GM18867 (cell line): ENCODE measurements at regions not wholly inside any gene's neighbourhood (a gene's known extent, or its start where the extent isn't known, plus 50 kb on each side); places are given as distances from the start of the nearest gene placed in this dataset.

ENCODE experiments used
- ATAC-seq: cut with Tn5 transposase; IDR thresholded peaks from one replicate; pipeline ENCODE4 v1.9.1; 2021; ENCODE audit warnings: mild to moderate bottlenecking, moderate library complexity; ENCODE audit not compliant: unreplicated experiment

DNA sequence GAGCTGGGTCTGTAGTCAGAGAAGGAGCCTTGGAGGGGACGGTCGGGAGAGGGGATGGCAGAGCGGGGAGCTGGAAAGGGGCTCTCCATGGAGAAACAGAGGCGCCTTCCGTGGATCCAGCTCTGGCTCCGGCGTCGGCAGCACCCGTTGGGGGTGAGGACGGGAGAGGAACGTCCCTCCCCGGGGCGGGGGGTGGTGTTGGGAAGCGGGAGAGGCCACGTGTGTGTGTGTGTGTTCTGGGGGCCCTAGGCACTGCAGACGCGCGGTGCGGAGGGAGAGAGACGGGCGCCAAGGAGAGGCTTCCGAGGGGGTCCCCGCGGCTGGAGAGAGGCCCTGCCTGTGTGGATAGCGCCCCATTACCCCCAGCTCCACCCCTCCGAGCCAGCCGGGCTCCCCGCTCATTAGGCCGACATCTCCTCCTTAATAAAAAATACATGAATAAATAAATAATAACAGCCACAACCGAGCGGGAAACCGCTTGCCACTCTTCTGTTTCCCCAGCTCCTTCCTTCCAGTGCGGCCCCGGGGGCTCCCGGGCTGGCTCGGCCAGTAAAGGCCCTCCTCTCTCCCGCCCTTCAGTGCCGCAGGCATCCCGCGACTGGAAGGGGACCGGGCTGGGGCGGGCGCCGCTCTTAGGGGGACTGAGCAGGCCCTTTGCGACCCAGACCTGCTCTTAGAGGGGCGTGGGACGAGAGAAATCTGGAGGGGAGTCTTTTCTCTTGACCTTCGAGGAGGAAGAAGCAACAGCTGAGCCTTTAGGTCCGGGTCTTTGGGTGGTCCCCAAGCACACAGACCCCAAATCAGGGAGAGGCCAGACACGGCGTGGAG lies 71.3 kb upstream of the ARAP3 start:
- ATAC-seq = no peak

DNA sequence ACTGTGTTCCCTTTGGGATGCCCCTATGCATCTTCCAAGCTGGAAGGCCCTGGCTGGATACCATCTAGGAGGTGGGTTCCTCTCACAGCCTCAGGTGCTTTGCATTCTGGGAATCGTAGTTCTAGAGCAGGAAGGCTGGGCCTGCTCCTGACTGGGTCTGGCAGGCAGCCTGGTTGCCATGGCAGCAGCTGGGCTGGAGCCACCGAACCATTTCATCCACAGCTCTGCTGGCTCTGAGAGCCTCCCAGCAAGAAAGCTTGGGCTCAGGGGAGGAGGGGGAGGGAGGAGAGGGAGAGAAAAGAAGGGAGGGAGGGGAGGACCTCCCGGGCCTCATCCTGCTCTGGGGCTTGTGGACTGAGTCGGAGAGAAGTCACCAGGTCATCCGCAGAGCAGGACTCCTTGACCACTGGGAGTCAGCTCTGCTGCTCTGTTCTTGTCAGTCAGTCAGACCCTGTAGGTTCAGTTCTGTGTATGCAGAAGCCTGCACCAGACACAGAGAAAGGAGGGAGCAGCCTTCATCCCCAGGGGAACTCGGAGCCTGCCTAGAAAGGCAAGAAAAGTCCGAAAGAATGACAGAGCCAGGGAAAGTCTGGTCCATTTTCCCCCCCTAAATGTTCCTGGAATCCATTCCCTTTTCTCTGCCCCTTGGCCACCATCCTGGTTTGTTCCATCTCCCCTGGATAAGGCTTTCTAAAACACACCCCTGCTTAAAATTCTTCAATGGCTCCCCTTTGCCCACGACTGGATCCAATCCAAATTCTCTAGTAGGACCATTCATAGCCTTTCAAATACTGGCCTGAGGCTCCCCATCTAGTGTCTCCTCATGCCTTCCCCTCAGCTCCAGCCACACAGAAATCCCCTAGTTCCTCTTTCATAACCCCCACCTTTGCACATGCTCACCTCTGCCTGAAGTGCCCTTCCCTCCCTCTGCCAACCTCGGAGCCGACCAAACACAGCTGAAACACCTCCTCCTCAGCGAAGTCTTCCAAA lies 65.4 kb upstream of the ARAP3 start:
- ATAC-seq = peak; percentile 79

GRCh38 chr5:141746395-141746794 lies 64.4 kb upstream of the ARAP3 start:
- ATAC-seq = no peak

DNA sequence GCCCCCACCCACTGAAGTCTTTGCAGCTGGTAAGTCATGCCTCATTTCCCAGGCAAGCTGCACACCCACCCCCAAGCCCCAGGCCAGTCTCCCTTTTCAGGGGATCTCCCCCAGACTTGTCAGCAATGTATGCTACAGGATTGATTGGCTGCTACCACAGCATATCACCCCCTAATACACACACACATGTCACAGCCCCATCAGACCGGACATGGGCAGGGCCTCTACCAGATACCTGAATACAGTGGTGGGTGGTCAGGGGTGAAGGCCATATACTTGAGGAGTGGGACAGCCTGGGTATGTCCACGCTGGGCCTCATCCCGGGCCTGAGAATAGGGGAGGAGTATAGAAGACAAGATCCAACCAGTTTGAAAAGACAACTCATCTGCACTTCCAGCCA lies 63.4 kb upstream of the ARAP3 start:
- no peak for ATAC-seq

DNA sequence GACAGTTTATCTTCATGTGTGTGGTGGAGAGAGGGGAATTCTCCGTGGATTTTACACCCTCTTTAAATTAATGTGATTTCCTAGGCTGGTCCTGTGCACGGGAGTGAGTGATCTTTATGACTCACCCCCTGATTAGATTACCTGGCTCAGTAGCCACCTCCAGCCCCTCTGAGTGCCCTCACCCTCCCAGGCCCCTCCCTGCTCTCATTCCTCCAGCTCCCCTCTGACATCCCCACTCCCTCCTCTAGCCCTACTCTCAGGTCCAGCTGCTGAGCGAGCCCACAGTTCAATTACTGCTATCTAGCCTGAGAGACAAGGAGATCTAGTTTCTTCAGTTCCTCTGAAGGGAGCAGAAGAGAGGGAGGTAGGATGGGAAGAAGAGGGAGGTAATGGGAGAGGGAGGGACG lies 61.8 kb upstream of the ARAP3 start:
- no peak for ATAC-seq

DNA sequence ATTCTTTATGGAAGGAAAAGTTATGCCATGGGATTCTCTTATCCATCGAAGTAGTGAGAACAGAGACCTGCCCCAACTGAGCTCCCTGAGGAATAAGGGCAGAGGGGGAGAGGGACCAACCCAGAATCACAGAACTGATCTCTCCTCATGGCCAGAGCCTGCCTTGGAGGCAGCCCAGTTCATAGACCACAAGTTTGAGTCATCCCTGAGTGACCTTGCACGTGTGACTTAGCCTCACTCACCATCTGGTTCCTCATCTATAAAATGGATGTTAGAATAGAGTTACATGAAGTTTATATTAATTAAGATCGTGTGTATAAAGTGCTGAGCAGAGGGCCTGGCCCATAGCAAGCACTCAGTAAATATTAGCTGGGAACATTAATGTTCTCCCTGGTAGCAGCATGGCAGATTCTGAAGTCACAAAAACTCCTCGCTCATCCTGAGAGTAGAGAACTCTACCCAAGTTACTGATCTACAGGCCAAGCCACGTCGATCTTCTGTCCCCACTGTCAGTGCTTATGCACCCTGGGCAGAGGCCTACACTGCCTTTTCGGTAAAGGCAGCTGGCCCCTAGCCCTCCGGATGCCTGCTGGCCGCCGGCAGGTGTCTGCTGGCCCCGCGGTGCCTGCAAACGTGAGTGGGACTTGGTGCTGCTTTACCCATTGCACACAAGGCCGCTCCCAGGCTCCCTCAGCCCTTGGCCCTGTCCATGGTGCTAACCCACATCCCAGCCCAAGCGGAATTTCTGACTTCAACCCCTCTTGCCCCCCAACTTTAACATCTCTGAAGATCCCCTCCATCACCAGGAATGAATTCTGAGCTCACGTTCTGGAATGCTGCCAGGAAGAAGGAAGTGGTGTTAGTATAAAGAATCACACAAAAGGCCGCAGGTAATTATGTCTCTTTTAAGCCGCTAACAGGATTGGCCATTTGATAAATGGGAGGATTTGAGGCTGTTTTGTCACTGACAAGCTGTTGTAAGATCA lies 61.1 kb upstream of the ARAP3 start:
- no peak for ATAC-seq

- no peak for ATAC-seq
These were observed 60.1 kb upstream of the ARAP3 start for GRCh38 chr5:141742144-141742543.

GRCh38 chr5:141740885-141741284 lies 58.9 kb upstream of the ARAP3 start:
- no peak for ATAC-seq

- ATAC-seq = no peak
These were observed 55.5 kb upstream of the ARAP3 start for GRCh38 chr5:141737535-141737934.

DNA sequence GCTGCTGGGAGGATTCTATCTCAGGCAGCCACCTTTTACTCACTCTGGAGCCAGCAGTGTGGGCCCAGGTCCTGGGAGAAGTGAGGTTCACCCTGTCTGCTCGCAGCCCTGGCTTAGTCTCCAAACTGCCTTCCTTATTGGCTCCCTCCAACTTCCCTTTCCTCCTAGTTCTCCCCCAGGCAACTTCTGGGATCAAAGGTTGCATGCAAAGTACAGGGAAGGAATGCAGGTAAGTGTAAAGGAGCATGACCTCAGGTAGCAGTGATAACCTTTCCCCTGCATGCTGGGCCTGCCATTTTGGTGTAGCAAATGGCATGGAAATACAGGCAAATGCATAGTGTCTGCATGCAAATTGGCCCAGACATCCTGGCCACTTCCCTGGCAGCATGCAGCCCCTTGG lies 53.8 kb upstream of the ARAP3 start:
- ATAC-seq = no peak

DNA sequence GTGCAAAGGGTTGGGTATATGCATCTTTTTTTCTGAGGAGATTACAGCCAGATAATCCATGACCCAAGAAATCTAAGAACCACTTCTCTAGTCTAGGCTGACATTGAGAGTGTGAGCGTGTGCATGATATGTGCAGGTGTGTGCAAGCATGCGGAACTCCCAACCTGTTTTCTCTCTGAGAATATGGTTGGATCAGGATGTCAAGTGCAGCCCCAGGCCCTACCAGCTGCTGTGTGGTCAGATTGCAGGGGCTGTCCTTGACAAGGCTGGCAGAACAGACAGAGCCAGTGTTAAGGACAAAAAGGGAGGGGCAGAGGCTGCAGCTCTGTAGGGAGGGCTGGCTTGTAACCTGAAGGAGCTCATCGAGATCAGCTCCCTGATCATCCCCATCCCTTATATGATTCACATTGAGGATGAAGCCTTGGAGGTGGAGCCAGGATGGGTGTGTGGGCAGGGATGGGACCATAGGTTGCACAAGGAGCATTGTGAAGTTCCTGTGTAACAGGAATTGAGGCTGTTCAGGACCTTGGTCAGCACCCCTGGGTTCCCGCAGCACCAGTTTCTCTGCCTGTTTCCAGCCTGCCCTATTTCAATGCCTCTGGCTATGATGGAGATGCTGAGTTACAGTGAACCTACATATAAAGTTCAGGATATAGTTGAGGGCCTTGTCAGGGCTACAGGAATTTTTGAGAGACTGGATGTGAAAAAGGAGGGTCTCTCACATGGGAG lies 52.6 kb upstream of the ARAP3 start:
- ATAC-seq = no peak

GRCh38 chr5:141733198-141733597 lies 51.2 kb upstream of the ARAP3 start:
- no peak for ATAC-seq

DNA sequence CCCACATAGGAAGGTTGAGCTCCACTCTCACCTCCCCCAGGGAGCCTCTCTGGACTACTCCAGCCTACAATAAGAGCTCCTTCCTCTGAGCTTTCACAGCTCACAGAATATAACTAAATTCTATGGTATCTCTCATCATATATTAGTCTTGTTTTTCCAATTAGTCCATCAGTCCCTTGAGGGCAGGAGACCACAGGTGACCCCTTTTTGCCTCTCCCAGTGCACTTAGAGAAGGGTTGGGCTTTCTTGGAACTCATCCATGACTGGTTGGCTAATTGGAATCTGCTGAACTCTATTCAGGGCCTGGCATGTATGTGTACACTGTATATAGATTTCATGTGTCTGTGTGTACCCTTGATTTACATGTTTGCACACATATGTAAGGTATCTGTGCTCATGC lies 50.4 kb upstream of the ARAP3 start:
- ATAC-seq = no peak
